ENCODE measurements at regions not wholly inside any gene's neighbourhood (a gene's known extent, or its start where the extent isn't known, plus 50 kb on each side); places are given as distances from the start of the nearest gene placed in this dataset.

- peaks cover 16% of the 10 kb centered on the region for H3K9me3 Mint-ChIP-seq
- no peak for TF ChIP-seq CTCF (IDR thresholded peaks at IDR 0.05)
- H3K27me3 Mint-ChIP-seq (ENCODE audit: insufficient read depth), result peaks cover under 1% of the 10 kb centered on the region; the same call in 1 of the 2 replicates
- H3K4me3 Mint-ChIP-seq, result no peak overlapping the region
- H3K4me1 Mint-ChIP-seq (ENCODE audit: low read depth), result no peaks in the 10 kb centered on the region
- H3K36me3 Mint-ChIP-seq (ENCODE audit: low read depth), result 0 out of 2 replicates have a peak, but pooled peaks cover 4% of the 10 kb centered on the region
- no peak overlapping the region for H3K27ac Mint-ChIP-seq
- DNase-seq, result no peak
These were observed 386.8 kb upstream of the TSHZ2 start for GRCh38 chr20:52585333-52585732.

- H3K4me1 Mint-ChIP-seq (ENCODE audit: low read depth), result no peaks in the 10 kb centered on the region
- no peak overlapping the region for H3K27ac Mint-ChIP-seq
- TF ChIP-seq CTCF (IDR thresholded peaks at IDR 0.05), result no peak
- DNase-seq, result no peak
- peaks cover 38% of the 10 kb centered on the region for H3K9me3 Mint-ChIP-seq
- peaks cover 2% of the 10 kb centered on the region for H3K27me3 Mint-ChIP-seq (ENCODE audit: insufficient read depth)
- H3K36me3 Mint-ChIP-seq (ENCODE audit: low read depth), result peaks cover 4% of the 10 kb centered on the region; the same call in 1 of the 2 replicates
- no peak overlapping the region for H3K4me3 Mint-ChIP-seq
These were observed 387.0 kb upstream of the ZFP64 start for GRCh38 chr20:52578559-52578958.

- Mint-ChIP-seq H3K27ac (no peak overlapping the region), H3K4me3 (no peak overlapping the region), H3K9me3 (peaks cover 43% of the 10 kb centered on the region), H3K27me3 (ENCODE audit: insufficient read depth) (peaks cover 2% of the 10 kb centered on the region), H3K4me1 (ENCODE audit: low read depth) (no peaks in the 10 kb centered on the region), H3K36me3 (ENCODE audit: low read depth) (peaks cover 4% of the 10 kb centered on the region; the same call in 1 of the 2 replicates)
- DNase-seq, result no peak
- no peak for TF ChIP-seq CTCF (IDR thresholded peaks at IDR 0.05)
These were observed 386.1 kb upstream of the ZFP64 start for GRCh38 chr20:52577696-52578095.

- Mint-ChIP-seq H3K4me3 (no peak overlapping the region), H3K4me1 (ENCODE audit: low read depth) (no peaks in the 10 kb centered on the region; the same call in 1 of the 2 replicates), H3K36me3 (ENCODE audit: low read depth) (no peaks in the 10 kb centered on the region; the same call in 1 of the 2 replicates), H3K27ac (no peak overlapping the region), H3K9me3 (peaks cover 37% of the 10 kb centered on the region), H3K27me3 (ENCODE audit: insufficient read depth) (no peaks in the 10 kb centered on the region; the same call in 1 of the 2 replicates)
- no peak for TF ChIP-seq CTCF (IDR thresholded peaks at IDR 0.05)
- DNase-seq, result no peak
These were observed 381.1 kb upstream of the ZFP64 start for GRCh38 chr20:52572687-52573086.

GRCh38 chr20:52569201-52569600, 377.6 kb upstream of the ZFP64 start:
- H3K4me1 Mint-ChIP-seq (ENCODE audit: low read depth), result no peaks in the 10 kb centered on the region; the same call in 1 of the 2 replicates
- no peak overlapping the region for H3K4me3 Mint-ChIP-seq
- no peak for TF ChIP-seq CTCF (IDR thresholded peaks at IDR 0.05)
- no peak for DNase-seq
- H3K36me3 Mint-ChIP-seq (ENCODE audit: low read depth), result no peaks in the 10 kb centered on the region
- H3K9me3 Mint-ChIP-seq, result peaks cover 37% of the 10 kb centered on the region
- no peak overlapping the region for H3K27ac Mint-ChIP-seq
- H3K27me3 Mint-ChIP-seq (ENCODE audit: insufficient read depth), result no peaks in the 10 kb centered on the region; the same call in 1 of the 2 replicates

- DNase-seq, result no peak
- no peaks in the 10 kb centered on the region; the same call in 1 of the 2 replicates for H3K27me3 Mint-ChIP-seq (ENCODE audit: insufficient read depth)
- H3K36me3 Mint-ChIP-seq (ENCODE audit: low read depth), result 0 out of 2 replicates have a peak, but pooled peaks cover 6% of the 10 kb centered on the region
- H3K4me3 Mint-ChIP-seq, result no peak overlapping the region
- H3K9me3 Mint-ChIP-seq, result peaks cover 43% of the 10 kb centered on the region
- H3K4me1 Mint-ChIP-seq (ENCODE audit: low read depth), result no peaks in the 10 kb centered on the region; the same call in 1 of the 2 replicates
- no peak for TF ChIP-seq CTCF (IDR thresholded peaks at IDR 0.05)
- H3K27ac Mint-ChIP-seq, result no peak overlapping the region
These were observed 374.0 kb upstream of the ZFP64 start for GRCh38 chr20:52565614-52566013.
